Suprapubic skin (tissue), 3 donors: ENCODE measurements at regions not wholly inside any gene's neighbourhood (a gene's known extent, or its start where the extent isn't known, plus 50 kb on each side); places are given as distances from the start of the nearest gene placed in this dataset.
"Not testable (repeated sequence)": the region's sequence is repeated elsewhere in the genome, so short reads cannot be mapped to it uniquely, and the experiment has no call there.

Experiments used
- POLR2AphosphoS5 ChIP-seq, 3 donors: sonication (generic); formaldehyde crosslinking; IDR thresholded peaks; one replicate each; pipeline ENCODE4 v1.6.1; 2017; ENCODE audit warnings: antibody characterized with exemption in 3 of 3
- TF ChIP-seq, protein P1 (sequence below), 2 donors: fragments of 200-600 bp in 1 of 2; fragments of 450-650 bp in 1 of 2; sonication (generic) in 1 of 2; IDR thresholded peaks; one replicate each; pipeline ENCODE4 v1.5.1; 2016 to 2019; ENCODE audit warnings: antibody characterized with exemption in 2 of 2, mild to moderate bottlenecking in 1 of 2, moderate library complexity in 1 of 2

GRCh38 chr6:27172524-27173231 lies 74.8 kb upstream of the PRSS16 start:
- TF ChIP-seq, protein P1, sequence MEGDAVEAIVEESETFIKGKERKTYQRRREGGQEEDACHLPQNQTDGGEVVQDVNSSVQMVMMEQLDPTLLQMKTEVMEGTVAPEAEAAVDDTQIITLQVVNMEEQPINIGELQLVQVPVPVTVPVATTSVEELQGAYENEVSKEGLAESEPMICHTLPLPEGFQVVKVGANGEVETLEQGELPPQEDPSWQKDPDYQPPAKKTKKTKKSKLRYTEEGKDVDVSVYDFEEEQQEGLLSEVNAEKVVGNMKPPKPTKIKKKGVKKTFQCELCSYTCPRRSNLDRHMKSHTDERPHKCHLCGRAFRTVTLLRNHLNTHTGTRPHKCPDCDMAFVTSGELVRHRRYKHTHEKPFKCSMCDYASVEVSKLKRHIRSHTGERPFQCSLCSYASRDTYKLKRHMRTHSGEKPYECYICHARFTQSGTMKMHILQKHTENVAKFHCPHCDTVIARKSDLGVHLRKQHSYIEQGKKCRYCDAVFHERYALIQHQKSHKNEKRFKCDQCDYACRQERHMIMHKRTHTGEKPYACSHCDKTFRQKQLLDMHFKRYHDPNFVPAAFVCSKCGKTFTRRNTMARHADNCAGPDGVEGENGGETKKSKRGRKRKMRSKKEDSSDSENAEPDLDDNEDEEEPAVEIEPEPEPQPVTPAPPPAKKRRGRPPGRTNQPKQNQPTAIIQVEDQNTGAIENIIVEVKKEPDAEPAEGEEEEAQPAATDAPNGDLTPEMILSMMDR (IDR thresholded peaks at IDR 0.05): not testable (repeated sequence)
- TF ChIP-seq POLR2AphosphoS5 (IDR thresholded peaks at IDR 0.05): not testable (repeated sequence)
